ENCODE measurements at regions not wholly inside any gene's neighbourhood (a gene's known extent, or its start where the extent isn't known, plus 50 kb on each side); places are given as distances from the start of the nearest gene placed in this dataset.

DNA sequence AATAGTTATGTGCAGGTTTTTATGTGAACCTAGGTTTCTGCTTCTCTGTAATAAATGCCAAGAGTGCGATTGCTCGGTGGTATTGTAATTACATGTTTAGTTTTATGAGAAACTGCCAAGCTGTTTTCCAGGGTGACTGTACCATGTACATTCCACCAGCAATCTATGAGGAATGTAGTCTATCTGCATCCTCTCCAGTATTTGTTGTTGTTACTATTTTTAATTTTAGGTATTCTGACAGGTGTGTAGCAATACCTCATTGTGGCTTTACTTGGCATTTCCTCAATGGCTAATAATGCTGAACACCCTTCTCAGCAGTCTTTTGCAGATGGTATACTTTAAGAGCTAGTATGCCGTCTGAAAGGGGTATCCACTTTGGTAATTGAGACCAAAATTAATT is 142.1 kb downstream of the BMP2 start:
- Histone ChIP-seq H3K4me1 (ENCODE audit: control insufficient read depth in 2 of 3, insufficient read depth in 2 of 3, low read depth in 1 of 3, low read length in 3 of 3) (no peaks in the 10 kb centered on the region), H3K9ac (ENCODE audit: low read length in 3 of 3) (no peak overlapping the region), H3K36me3 (ENCODE audit: control insufficient read depth in 2 of 3, insufficient read depth in 3 of 3, low read length in 3 of 3) (no peaks in the 10 kb centered on the region), H3K27me3 (ENCODE audit: control insufficient read depth, insufficient read depth, low read length) (no peaks in the 10 kb centered on the region), H3K9me3 (ENCODE audit: control insufficient read depth in 2 of 3, insufficient read depth in 1 of 3, low read length in 3 of 3) (no peaks in the 10 kb centered on the region), H3K27ac (ENCODE audit: low read depth in 2 of 2, low read length in 2 of 2) (no peak overlapping the region), H3K4me3 (ENCODE audit: low read length in 3 of 3) (no peak overlapping the region)
- TF ChIP-seq, protein P1, sequence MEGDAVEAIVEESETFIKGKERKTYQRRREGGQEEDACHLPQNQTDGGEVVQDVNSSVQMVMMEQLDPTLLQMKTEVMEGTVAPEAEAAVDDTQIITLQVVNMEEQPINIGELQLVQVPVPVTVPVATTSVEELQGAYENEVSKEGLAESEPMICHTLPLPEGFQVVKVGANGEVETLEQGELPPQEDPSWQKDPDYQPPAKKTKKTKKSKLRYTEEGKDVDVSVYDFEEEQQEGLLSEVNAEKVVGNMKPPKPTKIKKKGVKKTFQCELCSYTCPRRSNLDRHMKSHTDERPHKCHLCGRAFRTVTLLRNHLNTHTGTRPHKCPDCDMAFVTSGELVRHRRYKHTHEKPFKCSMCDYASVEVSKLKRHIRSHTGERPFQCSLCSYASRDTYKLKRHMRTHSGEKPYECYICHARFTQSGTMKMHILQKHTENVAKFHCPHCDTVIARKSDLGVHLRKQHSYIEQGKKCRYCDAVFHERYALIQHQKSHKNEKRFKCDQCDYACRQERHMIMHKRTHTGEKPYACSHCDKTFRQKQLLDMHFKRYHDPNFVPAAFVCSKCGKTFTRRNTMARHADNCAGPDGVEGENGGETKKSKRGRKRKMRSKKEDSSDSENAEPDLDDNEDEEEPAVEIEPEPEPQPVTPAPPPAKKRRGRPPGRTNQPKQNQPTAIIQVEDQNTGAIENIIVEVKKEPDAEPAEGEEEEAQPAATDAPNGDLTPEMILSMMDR (IDR thresholded peaks at IDR 0.05; ENCODE audit: borderline replicate concordance, extremely low read depth, insufficient read depth) = no peak
- FAIRE-seq (no peak), DNase-seq (no peak)
- intact Hi-C loops (cut with DNase I) = no loop called here

DNA sequence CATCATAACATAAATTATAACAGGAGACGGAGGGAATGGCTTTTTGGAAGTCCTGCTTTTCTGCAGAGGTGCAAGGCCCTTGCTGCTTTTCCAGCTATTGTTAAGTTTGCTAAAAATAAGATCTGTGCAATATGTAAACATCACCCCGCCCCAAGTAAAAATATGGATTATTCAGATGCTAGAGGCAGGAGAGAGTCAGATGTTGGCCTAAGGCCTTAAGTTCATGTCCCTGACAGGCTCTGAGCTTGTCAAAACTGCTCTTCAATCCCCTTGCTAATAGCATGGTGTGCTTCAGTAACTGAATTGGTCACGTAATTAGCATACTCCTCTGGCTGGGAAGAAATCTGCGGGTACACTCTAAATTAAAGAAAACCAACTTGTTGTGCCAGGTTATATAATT is 147.5 kb downstream of the BMP2 start:
- Histone ChIP-seq H3K4me1 (ENCODE audit: control insufficient read depth in 2 of 3, insufficient read depth in 2 of 3, low read depth in 1 of 3, low read length in 3 of 3) (no peaks in the 10 kb centered on the region), H3K27ac (ENCODE audit: low read depth in 2 of 2, low read length in 2 of 2) (no peak overlapping the region), H3K27me3 (ENCODE audit: control insufficient read depth, insufficient read depth, low read length) (no peaks in the 10 kb centered on the region), H3K9me3 (ENCODE audit: control insufficient read depth in 2 of 3, insufficient read depth in 1 of 3, low read length in 3 of 3) (no peaks in the 10 kb centered on the region), H3K36me3 (ENCODE audit: control insufficient read depth in 2 of 3, insufficient read depth in 3 of 3, low read length in 3 of 3) (no peaks in the 10 kb centered on the region), H3K4me3 (ENCODE audit: low read length in 3 of 3) (no peak overlapping the region), H3K9ac (ENCODE audit: low read length in 3 of 3) (no peak overlapping the region)
- intact Hi-C loops (cut with DNase I) = no loop called here
- FAIRE-seq = no peak
- DNase-seq = no peak
- TF ChIP-seq, protein P1 (IDR thresholded peaks at IDR 0.05; ENCODE audit: borderline replicate concordance, extremely low read depth, insufficient read depth) = no peak

DNA sequence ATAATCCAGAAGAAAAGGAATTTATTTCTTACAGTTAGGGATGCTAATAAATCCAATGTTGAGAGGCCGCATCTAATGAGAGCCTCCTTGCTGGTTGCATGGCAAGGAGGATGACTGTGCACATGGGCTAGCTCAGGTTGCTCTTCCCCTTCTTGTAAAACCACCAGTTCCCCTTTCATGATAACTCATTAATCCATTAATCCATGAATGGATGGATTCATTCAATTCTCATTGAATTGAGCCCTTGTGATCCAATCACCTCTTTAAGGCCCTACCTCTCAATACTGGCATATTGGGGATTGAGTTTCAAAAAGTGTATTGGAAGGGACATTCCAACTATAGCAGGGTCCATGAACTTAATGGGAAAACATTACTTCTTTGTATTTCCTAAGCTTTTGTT is 149.5 kb downstream of the BMP2 start:
- Histone ChIP-seq H3K9ac (ENCODE audit: low read length in 3 of 3) (no peak overlapping the region), H3K27ac (ENCODE audit: low read depth in 2 of 2, low read length in 2 of 2) (no peak overlapping the region), H3K9me3 (ENCODE audit: control insufficient read depth in 2 of 3, insufficient read depth in 1 of 3, low read length in 3 of 3) (no peaks in the 10 kb centered on the region), H3K4me3 (ENCODE audit: low read length in 3 of 3) (no peak overlapping the region), H3K27me3 (ENCODE audit: control insufficient read depth, insufficient read depth, low read length) (no peaks in the 10 kb centered on the region), H3K4me1 (ENCODE audit: control insufficient read depth in 2 of 3, insufficient read depth in 2 of 3, low read depth in 1 of 3, low read length in 3 of 3) (no peaks in the 10 kb centered on the region), H3K36me3 (ENCODE audit: control insufficient read depth in 2 of 3, insufficient read depth in 3 of 3, low read length in 3 of 3) (no peaks in the 10 kb centered on the region)
- intact Hi-C loops (cut with DNase I) = no loop called here
- TF ChIP-seq, protein P1 (IDR thresholded peaks at IDR 0.05; ENCODE audit: borderline replicate concordance, extremely low read depth, insufficient read depth) = no peak
- no peak for FAIRE-seq
- DNase-seq = no peak

DNA sequence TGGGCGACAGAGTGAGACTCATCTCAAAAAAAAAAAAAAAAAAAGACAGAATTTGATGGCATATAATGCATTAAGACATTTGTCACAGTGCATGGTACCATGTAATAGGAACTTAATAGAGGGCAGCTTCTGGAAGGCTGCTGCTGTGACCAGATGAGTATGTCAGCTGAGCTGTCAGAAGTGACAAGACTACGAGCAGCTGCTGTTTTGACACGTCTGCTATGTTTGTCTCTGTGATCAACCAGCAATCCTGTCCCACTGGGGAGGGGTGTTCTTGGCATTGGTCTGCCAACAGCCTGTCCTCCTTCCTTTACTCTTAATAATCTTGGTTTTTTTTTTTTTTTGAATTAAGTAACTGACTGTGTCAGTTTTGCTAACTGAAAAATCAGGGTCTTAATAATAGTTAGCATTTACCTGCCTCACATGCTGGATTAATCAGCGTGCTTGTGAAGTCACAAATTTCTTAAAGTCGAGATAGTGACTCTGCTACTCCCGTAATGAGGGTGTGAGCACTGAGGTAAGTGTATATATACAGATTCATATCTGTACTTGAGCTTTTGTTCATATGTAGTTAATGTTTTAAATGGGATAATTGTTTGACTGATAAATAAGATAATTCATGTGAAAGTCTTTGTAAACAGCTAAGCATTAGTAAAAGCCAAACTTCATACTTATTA is 152.4 kb downstream of the BMP2 start:
- Histone ChIP-seq H3K4me1 (ENCODE audit: control insufficient read depth in 2 of 3, insufficient read depth in 2 of 3, low read depth in 1 of 3, low read length in 3 of 3) (no peaks in the 10 kb centered on the region), H3K36me3 (ENCODE audit: control insufficient read depth in 2 of 3, insufficient read depth in 3 of 3, low read length in 3 of 3) (no peaks in the 10 kb centered on the region), H3K9me3 (ENCODE audit: control insufficient read depth in 2 of 3, insufficient read depth in 1 of 3, low read length in 3 of 3) (no peaks in the 10 kb centered on the region), H3K27me3 (ENCODE audit: control insufficient read depth, insufficient read depth, low read length) (no peaks in the 10 kb centered on the region), H3K4me3 (ENCODE audit: low read length in 3 of 3) (no peak overlapping the region), H3K9ac (ENCODE audit: low read length in 3 of 3) (no peak overlapping the region), H3K27ac (ENCODE audit: low read depth in 2 of 2, low read length in 2 of 2) (no peak overlapping the region)
- TF ChIP-seq, protein P1 (IDR thresholded peaks at IDR 0.05; ENCODE audit: borderline replicate concordance, extremely low read depth, insufficient read depth) = no peak
- FAIRE-seq (no peak), DNase-seq (no peak)
- intact Hi-C loops (cut with DNase I) = no loop called here
